Keratinocyte (primary cell): ENCODE measurements at regions not wholly inside any gene's neighbourhood (a gene's known extent, or its start where the extent isn't known, plus 50 kb on each side); places are given as distances from the start of the nearest gene placed in this dataset.

Source experiments
- DNase-seq: peaks from one replicate; pipeline ENCODE4 v3.0.0-alpha.2; 2011; ENCODE audit warnings: low read depth, missing footprints, low spot score
- FAIRE-seq: peaks from 2 replicates; lab custom pipeline; 2011; peaks lifted over from hg19 to GRCh38; lab: Jason Lieb, UNC
- H2AFZ ChIP-seq: 2 replicates; pipeline ENCODE4 v1.6.0; 2012; ENCODE audit warnings: low read length, control low read depth, inconsistent platforms; ENCODE audit not compliant: control insufficient read depth
- H3K27ac ChIP-seq: 2 replicates; pipeline ENCODE4 v1.5.1; 2011; ENCODE audit warnings: low read length; ENCODE audit not compliant: control insufficient read depth, insufficient read depth
- H3K27me3 ChIP-seq: 3 replicates; pipeline ENCODE4 v1.6.0; 2011; ENCODE audit warnings: low read length; ENCODE audit not compliant: control insufficient read depth, insufficient read depth; ENCODE audit errors: extremely low read depth
- H3K36me3 ChIP-seq, 2 experiments: 2 replicates in 1 of 2; 3 replicates in 1 of 2; pipeline ENCODE4 v1.5.1; 2011; ENCODE audit warnings: low read length in 2 of 2, mild to moderate bottlenecking in 1 of 2; ENCODE audit not compliant: control insufficient read depth in 2 of 2, insufficient read depth in 2 of 2; ENCODE audit errors: extremely low read depth in 1 of 2
- H3K4me1 ChIP-seq: 3 replicates; pipeline ENCODE4 v1.5.1; 2011; ENCODE audit warnings: low read length; ENCODE audit not compliant: control insufficient read depth, insufficient read depth; ENCODE audit errors: extremely low read depth
- H3K4me2 ChIP-seq: 3 replicates; pipeline ENCODE4 v1.6.0; 2011; ENCODE audit warnings: low read depth, low read length; ENCODE audit not compliant: control insufficient read depth, insufficient read depth; ENCODE audit errors: extremely low read depth
- H3K4me3 ChIP-seq, 3 experiments: fragments of 200-600 bp in 1 of 3; sonication (generic) in 1 of 3; 2 replicates in 2 of 3; 3 replicates in 1 of 3; pipeline ENCODE4 v1.5.1; 2011 to 2016; ENCODE audit warnings: low read length in 3 of 3, mild to moderate bottlenecking in 3 of 3, control low read depth in 2 of 3, inconsistent platforms in 1 of 3, low read depth in 1 of 3, mixed read lengths in 1 of 3, mixed run types in 1 of 3, moderate library complexity in 1 of 3; ENCODE audit not compliant: control insufficient read depth in 2 of 3, insufficient read depth in 2 of 3; ENCODE audit errors: extremely low read depth in 1 of 3
- H3K79me2 ChIP-seq: 2 replicates; pipeline ENCODE4 v1.6.0; 2012; ENCODE audit warnings: low read length; ENCODE audit not compliant: control insufficient read depth, insufficient read depth
- H3K9ac ChIP-seq: 3 replicates; pipeline ENCODE4 v1.6.0; 2011; ENCODE audit warnings: low read length; ENCODE audit not compliant: control insufficient read depth, insufficient read depth; ENCODE audit errors: extremely low read depth
- H3K9me1 ChIP-seq: 3 replicates; pipeline ENCODE4 v1.6.0; 2011; ENCODE audit warnings: low read length; ENCODE audit not compliant: control insufficient read depth, insufficient read depth; ENCODE audit errors: extremely low read depth
- H3K9me3 ChIP-seq: 2 replicates; pipeline ENCODE4 v1.5.1; 2012; ENCODE audit warnings: low read depth, low read length; ENCODE audit not compliant: control insufficient read depth
- H4K20me1 ChIP-seq: 3 replicates; pipeline ENCODE4 v1.6.0; 2011; ENCODE audit warnings: low read length; ENCODE audit not compliant: control insufficient read depth, insufficient read depth; ENCODE audit errors: extremely low read depth
- EZH2 ChIP-seq: IDR thresholded peaks from one replicate; pipeline ENCODE4 v1.6.1; 2012; ENCODE audit warnings: inconsistent platforms, mild to moderate bottlenecking, low read length, moderate library complexity
- dilution Hi-C: fragments of 300-500 bp; cut with MboI; formaldehyde crosslinking; loops from one replicate; pipeline ENCODE4 v1.7.0; 2020; ENCODE audit warnings: low sequenced_read_pairs; ENCODE audit not compliant: extremely low pct_ligation_motif_present
- TF ChIP-seq, protein P1 (sequence below), 3 experiments: IDR thresholded peaks in 1 of 3; conservative IDR thresholded peaks in 1 of 3; optimal IDR thresholded peaks in 1 of 3; 2 replicates in 2 of 3; 3 replicates in 1 of 3; pipeline versions ENCODE3 to v1.5.1; 2011; ENCODE audit warnings: low read length in 3 of 3, mild to moderate bottlenecking in 3 of 3, moderate library complexity in 2 of 3, control low read depth in 1 of 3, inconsistent platforms in 1 of 3; ENCODE audit not compliant: insufficient read depth in 2 of 3; ENCODE audit errors: extremely low read depth in 1 of 3

GRCh38 chr6:74312081-74312480 lies 616.1 kb downstream of the CD109 start:
- H3K9me1 ChIP-seq = no peaks in the 10 kb centered on the region
- H3K27ac ChIP-seq = no peak overlapping the region
- H3K79me2 ChIP-seq = no peaks in the 10 kb centered on the region
- H2AFZ ChIP-seq = no peak overlapping the region
- H3K36me3 ChIP-seq = no peaks in the 10 kb centered on the region
- no peak overlapping the region for H3K4me3 ChIP-seq
- H4K20me1 ChIP-seq = no peaks in the 10 kb centered on the region
- dilution Hi-C loops = no loop called here
- H3K9ac ChIP-seq = no peak overlapping the region
- no peaks in the 10 kb centered on the region for H3K4me1 ChIP-seq
- no peaks in the 10 kb centered on the region for H3K9me3 ChIP-seq
- no peak for FAIRE-seq
- DNase-seq = no peak
- TF ChIP-seq, protein P1, sequence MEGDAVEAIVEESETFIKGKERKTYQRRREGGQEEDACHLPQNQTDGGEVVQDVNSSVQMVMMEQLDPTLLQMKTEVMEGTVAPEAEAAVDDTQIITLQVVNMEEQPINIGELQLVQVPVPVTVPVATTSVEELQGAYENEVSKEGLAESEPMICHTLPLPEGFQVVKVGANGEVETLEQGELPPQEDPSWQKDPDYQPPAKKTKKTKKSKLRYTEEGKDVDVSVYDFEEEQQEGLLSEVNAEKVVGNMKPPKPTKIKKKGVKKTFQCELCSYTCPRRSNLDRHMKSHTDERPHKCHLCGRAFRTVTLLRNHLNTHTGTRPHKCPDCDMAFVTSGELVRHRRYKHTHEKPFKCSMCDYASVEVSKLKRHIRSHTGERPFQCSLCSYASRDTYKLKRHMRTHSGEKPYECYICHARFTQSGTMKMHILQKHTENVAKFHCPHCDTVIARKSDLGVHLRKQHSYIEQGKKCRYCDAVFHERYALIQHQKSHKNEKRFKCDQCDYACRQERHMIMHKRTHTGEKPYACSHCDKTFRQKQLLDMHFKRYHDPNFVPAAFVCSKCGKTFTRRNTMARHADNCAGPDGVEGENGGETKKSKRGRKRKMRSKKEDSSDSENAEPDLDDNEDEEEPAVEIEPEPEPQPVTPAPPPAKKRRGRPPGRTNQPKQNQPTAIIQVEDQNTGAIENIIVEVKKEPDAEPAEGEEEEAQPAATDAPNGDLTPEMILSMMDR (optimal IDR thresholded peaks at IDR 0.05 in 1 of 3, IDR thresholded peaks at IDR 0.05 in 1 of 3, conservative IDR thresholded peaks at IDR 0.05 in 1 of 3; ENCODE audit: extremely low read depth in 1 of 3, insufficient read depth in 2 of 3, low read length in 3 of 3) = no peak
- no peak for TF ChIP-seq EZH2
- H3K27me3 ChIP-seq = no peaks in the 10 kb centered on the region
- no peak overlapping the region for H3K4me2 ChIP-seq

DNA sequence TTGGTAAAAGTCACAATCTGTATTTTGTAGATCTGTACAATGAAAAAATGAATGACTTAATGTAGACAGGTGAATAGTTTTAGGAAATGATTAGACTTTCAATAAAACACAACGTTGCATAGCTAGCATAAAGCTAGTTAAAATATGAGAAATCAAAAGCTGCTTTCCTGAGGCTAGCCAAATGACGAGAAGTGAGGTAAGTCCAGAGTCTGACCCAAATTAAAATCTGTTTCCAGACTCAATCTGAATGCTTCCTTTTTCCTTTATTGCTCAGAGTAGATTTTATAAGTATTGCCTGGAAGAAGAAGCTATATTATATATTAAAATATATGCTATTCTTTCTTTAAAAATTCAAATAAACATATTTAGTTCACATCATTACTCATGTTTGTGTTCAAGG lies 615.4 kb downstream of the CD109 start:
- no peaks in the 10 kb centered on the region for H3K9me1 ChIP-seq
- no peak overlapping the region for H3K9ac ChIP-seq
- no peak for DNase-seq
- no peaks in the 10 kb centered on the region for H3K27me3 ChIP-seq
- H3K36me3 ChIP-seq = no peaks in the 10 kb centered on the region
- no peak for FAIRE-seq
- H3K27ac ChIP-seq = no peak overlapping the region
- H4K20me1 ChIP-seq = no peaks in the 10 kb centered on the region
- H3K79me2 ChIP-seq = no peaks in the 10 kb centered on the region
- no peak overlapping the region for H2AFZ ChIP-seq
- H3K9me3 ChIP-seq = no peaks in the 10 kb centered on the region
- no peak overlapping the region for H3K4me3 ChIP-seq
- no peaks in the 10 kb centered on the region for H3K4me1 ChIP-seq
- no peak overlapping the region for H3K4me2 ChIP-seq
- dilution Hi-C loops = no loop called here
- TF ChIP-seq, protein P1 (optimal IDR thresholded peaks at IDR 0.05 in 1 of 3, IDR thresholded peaks at IDR 0.05 in 1 of 3, conservative IDR thresholded peaks at IDR 0.05 in 1 of 3; ENCODE audit: extremely low read depth in 1 of 3, insufficient read depth in 2 of 3, low read length in 3 of 3) = no peak
- TF ChIP-seq EZH2 = no peak
